ENCODE measurements at regions not wholly inside any gene's neighbourhood (a gene's known extent, or its start where the extent isn't known, plus 50 kb on each side); places are given as distances from the start of the nearest gene placed in this dataset.

- DNase-seq (ENCODE audit: low read depth in 1 of 2, low spot score in 2 of 2) = no peak
- Histone ChIP-seq H2BK5ac (ENCODE audit: low read depth, low read length) (no peak overlapping the region), H3K9ac (replicated peaks in 1 of 4; ENCODE audit: extremely low read depth in 1 of 4, low read depth in 3 of 4, low read length in 3 of 4) (no peak overlapping the region), H3K14ac (ENCODE audit: insufficient read length) (no peak overlapping the region), H2BK12ac (ENCODE audit: low read depth, low read length) (no peak overlapping the region), H3K9me3 (ENCODE audit: insufficient read depth in 2 of 2, low read depth in 1 of 2, low read length in 1 of 2) (no peaks in the 10 kb centered on the region), H4K91ac (replicated peaks; ENCODE audit: insufficient read length, low read length) (no peak overlapping the region), H2BK15ac (ENCODE audit: low read length) (no peak overlapping the region), H3K18ac (ENCODE audit: extremely low read depth, low read length) (no peak overlapping the region), H2BK20ac (ENCODE audit: low read length) (no peak overlapping the region), H2AFZ (ENCODE audit: low read length) (no peak overlapping the region), H3K4me3 (ENCODE audit: extremely low read depth in 1 of 4, insufficient read depth in 2 of 4, low read depth in 3 of 4, low read length in 4 of 4) (no peak overlapping the region), H2BK120ac (replicated peaks; ENCODE audit: low read depth, low read length) (no peak overlapping the region), H3K23me2 (ENCODE audit: low read depth, low read length) (peaks cover 2% of the 10 kb centered on the region; the same call in 1 of the 2 replicates), H4K20me1 (replicated peaks in 1 of 2; ENCODE audit: control insufficient read depth in 1 of 2, insufficient read depth in 2 of 2, low read length in 2 of 2) (no peaks in the 10 kb centered on the region), H3K4me1 (replicated peaks in 1 of 4; ENCODE audit: control insufficient read depth in 3 of 4, insufficient read depth in 4 of 4, low read length in 3 of 4) (no peaks in the 10 kb centered on the region), H3K56ac (replicated peaks; ENCODE audit: insufficient read length, low read depth, low read length) (no peak overlapping the region), H4K8ac (ENCODE audit: extremely low read depth, insufficient read depth, low read length) (no peak overlapping the region), H4K5ac (ENCODE audit: insufficient read length, low read depth, low read length) (no peak overlapping the region), H3K79me2 (ENCODE audit: control insufficient read depth in 1 of 2, insufficient read depth in 2 of 2, low read length in 2 of 2) (no peaks in the 10 kb centered on the region), H3K4me2 (ENCODE audit: insufficient read depth in 1 of 2, low read depth in 2 of 2, low read length in 2 of 2) (no peak overlapping the region), H3K27ac (ENCODE audit: low read depth, low read length) (no peak overlapping the region), H2AK5ac (ENCODE audit: low read depth, low read length) (no peak overlapping the region), H3K79me1 (ENCODE audit: low read depth, low read length) (no peaks in the 10 kb centered on the region), H3K27me3 (replicated peaks in 1 of 4; ENCODE audit: control insufficient read depth in 3 of 4, extremely low read depth in 1 of 4, insufficient read depth in 3 of 4, low read length in 3 of 4) (no peaks in the 10 kb centered on the region; a peak in 1 of 7 replicates), H3K23ac (ENCODE audit: insufficient read length) (no peak overlapping the region), H3K36me3 (ENCODE audit: control insufficient read depth in 2 of 4, insufficient read depth in 4 of 4, low read length in 3 of 4) (no peaks in the 10 kb centered on the region), H3K4ac (replicated peaks; ENCODE audit: insufficient read length, low read depth, low read length) (no peak overlapping the region)
- FAIRE-seq = no peak
- WGBS, 2 experiments (ENCODE audit: extremely low coverage in 1 of 2, insufficient coverage in 1 of 2, insufficient read length in 1 of 2, insufficient replicate concordance in 2 of 2, low coverage in 1 of 2, low lambda C conversion rate in 2 of 2, missing lambda C conversion rate in 1 of 2) = 86% methylated on average over 5 of the region's 5 CpGs; no CpG with 5 or more reads in 1 of the 2 experiments
- ChIA-PET POLR2A (ENCODE audit: partially characterized antibody) (no interaction called here), CTCF (ENCODE audit: partially characterized antibody) (interaction anchor here (0.7 to 2.8 kb wide), 8 partner anchors 10 to 489 kb away, joined by 3 to 15 read pairs (median 4); no protein-coding TSS in a partner anchor)
- TF ChIP-seq ASH2L (IDR thresholded peaks at IDR 0.05; ENCODE audit: low read length) (no peak), NRF1 (IDR thresholded peaks at IDR 0.05; ENCODE audit: low read depth, low read length) (no peak), E2F6 (IDR thresholded peaks at IDR 0.05) (no peak), KDM1A (IDR thresholded peaks at IDR 0.05; ENCODE audit: borderline replicate concordance, low read length) (no peak), CHD2 (IDR thresholded peaks at IDR 0.05; ENCODE audit: low read length) (no peak), SAP30 (IDR thresholded peaks at IDR 0.05; ENCODE audit: insufficient read depth, insufficient replicate concordance, low read length) (no peak), CTCF (IDR thresholded peaks at IDR 0.05; ENCODE audit: control extremely low read depth in 1 of 3, insufficient read depth in 1 of 3, low read depth in 1 of 3, low read length in 3 of 3) (no peak), HDAC2 (IDR thresholded peaks at IDR 0.05; ENCODE audit: borderline replicate concordance in 1 of 2, low read depth in 2 of 2, low read length in 2 of 2) (no peak), EP300 (IDR thresholded peaks at IDR 0.05; ENCODE audit: borderline replicate concordance in 1 of 2, low read depth in 2 of 2, low read length in 2 of 2) (no peak), SP1 (IDR thresholded peaks at IDR 0.05; ENCODE audit: low read depth, low read length) (no peak), GTF2F1 (IDR thresholded peaks at IDR 0.05; ENCODE audit: borderline replicate concordance, low read depth, low read length) (no peak)
Measured at GRCh38 chr5:133894143-133894542, 74.3 kb downstream of the C5orf15 start.
